Heart right ventricle (tissue), 16 donors: ENCODE measurements at regions not wholly inside any gene's neighbourhood (a gene's known extent, or its start where the extent isn't known, plus 50 kb on each side); places are given as distances from the start of the nearest gene placed in this dataset.

Source experiments
- ATAC-seq, 8 donors: fragments of 200-7000 bp; cut with Tn5 transposase; one replicate each; pipeline ENCODE4 v1.9.1; 2020; ENCODE audit warnings: mild to moderate bottlenecking in 8 of 8, moderate library complexity in 8 of 8, moderate number of reproducible peaks in 1 of 8
- DNase-seq, 2 donors: peaks; one replicate each; pipeline ENCODE4 v3.0.0-alpha.2; 2020
- H3K27ac ChIP-seq, 10 donors: fragments of 200-600 bp; sonication (generic) in 2 of 10; one replicate each; pipeline versions ENCODE4 v1.5.0 to v1.8.0; 2020 to 2022; ENCODE audit warnings: mild to moderate bottlenecking in 3 of 10
- H3K27me3 ChIP-seq, 7 donors: fragments of 200-600 bp; one replicate each; pipeline ENCODE4 v1.8.0; 2021 to 2022; ENCODE audit warnings: mild to moderate bottlenecking in 2 of 7
- H3K36me3 ChIP-seq, 9 donors: fragments of 200-600 bp; sonication (generic) in 1 of 9; one replicate each; pipeline versions ENCODE4 v1.5.0 to v1.8.0; 2020 to 2022; ENCODE audit warnings: mild to moderate bottlenecking in 2 of 9
- H3K4me1 ChIP-seq, 9 donors: fragments of 200-600 bp; sonication (generic) in 1 of 9; one replicate each; pipeline versions ENCODE4 v1.5.0 to v1.8.0; 2020 to 2022; ENCODE audit warnings: mild to moderate bottlenecking in 4 of 9
- H3K4me3 ChIP-seq, 10 donors: fragments of 200-600 bp; sonication (generic) in 2 of 10; one replicate each; pipeline versions ENCODE4 v1.5.0 to v1.8.0; 2020 to 2022; ENCODE audit warnings: mild to moderate bottlenecking in 7 of 10, moderate library complexity in 2 of 10
- H3K9me3 ChIP-seq, 11 donors: fragments of 200-600 bp in 10 of 11; sonication (generic) in 2 of 11; one replicate each; pipeline versions ENCODE4 v1.5.0 to v1.8.0; 2013 to 2022; ENCODE audit warnings: mild to moderate bottlenecking in 2 of 11, control low read depth in 1 of 11, moderate library complexity in 1 of 11
- WGBS, 2 donors: extraction: QIAGEN DNeasy Blood & Tissue Kit; methylation state at CpG; one replicate each; pipeline ENCODE4 v1.1.7; 2013; ENCODE audit warnings: inconsistent platforms in 1 of 2; 5-methylcytosine and 5-hydroxymethylcytosine counted together
- intact Hi-C, 10 donors: fragments of 100-400 bp; cut with DNase I; formaldehyde crosslinking; loops; one replicate each; pipeline versions ENCODE4 v1.11.1 to v1.14.2; 2022
- TF ChIP-seq, protein P1 (sequence below), 9 donors: fragments of 200-600 bp; sonication (generic) in 2 of 9; IDR thresholded peaks; one replicate each; pipeline versions ENCODE4 v1.5.0 to v1.8.0; 2021 to 2022; ENCODE audit warnings: antibody characterized with exemption in 9 of 9, mild to moderate bottlenecking in 5 of 9, moderate library complexity in 1 of 9
- donor health status: Arrhythmogenic right ventricular cardiomyopathy.
- donor health status: ischemic (EF 13 %, LVEDD 7.1; RV severe dilation, severe dysfunction).
- donor health status: healthy with polysubstance abuse.
- donor health status: DM: no; HTN: yes; CAD: no.
- donor health status: DM: no; HTN: no; CAD: no.
- donor health status: ischemic (EF 25% LVEDD 6.9; RV normal size, moderate dysfunction).
- donor health status: ischemic (EF 25% LVEDD 5.7; RV mildly dilated, moderate dysfunction).
- donor health status: healthy.
- donor health status: DM: yes; HTN: yes; CAD: no.
- donor health status: Ischemic cardiomyopathy.
- donor health status: ischemic (EF 35%, LVEDD 5.7; RV mildly dilated, moderate dysfunction).
- donor health status: nonischemic (EF 11% LVEDD 7.7; RV severe dilation, severe dysfunction).
- donor health status: DM: yes; HTN: yes; CAD: no.
- donor health status: PGD.
- donor health status: ischemic (EF 29% LVEDD 5.4; RV normal size, mild dysfunction).
- donor health status: nonischemic (EF 23%, LVEDD 6.1; RV moderate dilation, normal function).

DNA sequence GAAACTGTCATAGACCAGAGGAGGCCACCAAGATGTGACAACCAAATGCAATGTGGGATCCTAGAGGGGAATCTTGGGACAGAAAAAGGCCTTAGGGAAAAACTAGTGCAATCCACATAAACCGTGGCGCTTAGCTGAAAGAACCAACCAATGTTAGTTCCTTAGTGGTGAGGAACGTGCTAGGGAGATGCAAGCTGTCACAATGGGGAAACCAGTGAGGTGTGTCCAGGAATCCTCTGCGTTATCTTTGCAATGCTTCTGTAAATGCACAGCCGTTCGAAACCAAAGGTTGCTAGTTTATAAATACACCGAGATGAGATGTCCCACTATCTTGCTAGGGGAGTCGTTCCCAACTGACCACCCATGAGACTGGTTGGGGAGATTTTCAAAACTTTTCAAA is 157.0 kb upstream of the ID2 start:
- 94 to 95% methylated on average over 8 of the region's 8 CpGs for WGBS, 2 donors
- DNase-seq, result no peak
- intact Hi-C loops, result loop anchor here in 5 of 10 donors (5.0 to 10.0 kb wide), 2 partner anchors 152 to 160 kb away; partner anchors contain the start of gene ID2 (in 3 of the 5)

GRCh38 chr2:8525236-8525581 is 156.6 kb upstream of the ID2 start:
- Histone ChIP-seq H3K4me1 (peaks cover 9 to 53% (median 19%) of the 10 kb centered on the region in 9 donors), H3K27ac (peak overlapping the region in 3 of 10 donors; percentile 25 to 61 (median 26)), H3K36me3 (no peaks in the 10 kb centered on the region), H3K9me3 (no peaks in the 10 kb centered on the region), H3K27me3 (no peaks in the 10 kb centered on the region), H3K4me3 (no peak overlapping the region)
- 84 to 89% methylated on average over 7 of the region's 7 CpGs for WGBS, 2 donors
- no peak for DNase-seq
- TF ChIP-seq, protein P1, sequence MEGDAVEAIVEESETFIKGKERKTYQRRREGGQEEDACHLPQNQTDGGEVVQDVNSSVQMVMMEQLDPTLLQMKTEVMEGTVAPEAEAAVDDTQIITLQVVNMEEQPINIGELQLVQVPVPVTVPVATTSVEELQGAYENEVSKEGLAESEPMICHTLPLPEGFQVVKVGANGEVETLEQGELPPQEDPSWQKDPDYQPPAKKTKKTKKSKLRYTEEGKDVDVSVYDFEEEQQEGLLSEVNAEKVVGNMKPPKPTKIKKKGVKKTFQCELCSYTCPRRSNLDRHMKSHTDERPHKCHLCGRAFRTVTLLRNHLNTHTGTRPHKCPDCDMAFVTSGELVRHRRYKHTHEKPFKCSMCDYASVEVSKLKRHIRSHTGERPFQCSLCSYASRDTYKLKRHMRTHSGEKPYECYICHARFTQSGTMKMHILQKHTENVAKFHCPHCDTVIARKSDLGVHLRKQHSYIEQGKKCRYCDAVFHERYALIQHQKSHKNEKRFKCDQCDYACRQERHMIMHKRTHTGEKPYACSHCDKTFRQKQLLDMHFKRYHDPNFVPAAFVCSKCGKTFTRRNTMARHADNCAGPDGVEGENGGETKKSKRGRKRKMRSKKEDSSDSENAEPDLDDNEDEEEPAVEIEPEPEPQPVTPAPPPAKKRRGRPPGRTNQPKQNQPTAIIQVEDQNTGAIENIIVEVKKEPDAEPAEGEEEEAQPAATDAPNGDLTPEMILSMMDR (IDR thresholded peaks at IDR 0.05), result no peak
- peak in 1 of 8 donors; percentile 7 for ATAC-seq
- intact Hi-C loops, result loop anchor here in 5 of 10 donors (5.0 to 10.0 kb wide), 2 partner anchors 152 to 160 kb away; partner anchors contain the start of gene ID2 (in 3 of the 5)

More for the DNA sequence above, 157.0 kb upstream of the ID2 start:
- TF ChIP-seq, protein P1 (IDR thresholded peaks at IDR 0.05), result no peak
- Histone ChIP-seq H3K4me3 (no peak overlapping the region), H3K9me3 (no peaks in the 10 kb centered on the region), H3K27ac (no peak overlapping the region), H3K27me3 (no peaks in the 10 kb centered on the region), H3K4me1 (peaks cover 9 to 57% (median 19%) of the 10 kb centered on the region in 9 donors), H3K36me3 (no peaks in the 10 kb centered on the region)
- no peak for ATAC-seq

GRCh38 chr2:8525582-8526402 is 156.1 kb upstream of the ID2 start:
- WGBS, 2 donors, result 27 to 38% methylated on average over 14 of the region's 14 CpGs
- Histone ChIP-seq H3K27ac (peak overlapping the region in 5 of 10 donors; percentile 25 to 61 (median 35)), H3K4me1 (peaks cover 9 to 48% (median 19%) of the 10 kb centered on the region in 9 donors), H3K27me3 (no peaks in the 10 kb centered on the region), H3K4me3 (no peak overlapping the region), H3K9me3 (peaks cover 0 to 2% (median 0%) of the 10 kb centered on the region in 11 donors), H3K36me3 (no peaks in the 10 kb centered on the region)
- TF ChIP-seq, protein P1 (IDR thresholded peaks at IDR 0.05), result peak in 7 of 9 donors; percentile 24 to 58 (median 44)
- DNase-seq (peak; percentile 78 to 85), ATAC-seq (peak; percentile 77 to 94 (median 90))
- intact Hi-C loops, result loop anchor here in 5 of 10 donors (5.0 to 10.0 kb wide), 2 partner anchors 152 to 159 kb away; partner anchors contain the start of gene ID2 (in 3 of the 5)

- H3K27ac ChIP-seq, result peak overlapping the region in 5 of 10 donors; percentile 25 to 61 (median 35)
- intact Hi-C loops, result loop anchor here in 5 of 10 donors (5.0 to 10.0 kb wide), 2 partner anchors 151 to 158 kb away; partner anchors contain the start of gene ID2 (in 3 of the 5)
Observed at GRCh38 chr2:8526403-8526696, 155.5 kb upstream of the ID2 start.

More at GRCh38 chr2:8526403-8526696, 155.5 kb upstream of the ID2 start:
- Histone ChIP-seq H3K9me3 (peaks cover 0 to 8% (median 0%) of the 10 kb centered on the region in 11 donors), H3K4me1 (peaks cover 9 to 42% (median 19%) of the 10 kb centered on the region in 9 donors), H3K27me3 (no peaks in the 10 kb centered on the region), H3K36me3 (no peaks in the 10 kb centered on the region), H3K4me3 (no peak overlapping the region)
- TF ChIP-seq, protein P1 (IDR thresholded peaks at IDR 0.05), result no peak
- DNase-seq (no peak), ATAC-seq (no peak)
- WGBS, 2 donors, result 71 to 86% methylated on average over 3 of the region's 3 CpGs
